ENCODE measurements at regions not wholly inside any gene's neighbourhood (a gene's known extent, or its start where the extent isn't known, plus 50 kb on each side); places are given as distances from the start of the nearest gene placed in this dataset.
"Not testable (repeated sequence)": the region's sequence is repeated elsewhere in the genome, so short reads cannot be mapped to it uniquely, and the experiment has no call there.

GRCh38 chrX:46198858-46199257 lies 346.4 kb downstream of the ZNF674 start:
- DNase-seq = no peak
- intact Hi-C loops (cut with DNase I) = no loop called here

- intact Hi-C loops (cut with DNase I); DNase-seq: not testable (repeated sequence)
Observed at GRCh38 chrX:46186811-46187106, 358.5 kb downstream of the ZNF674 start.

GRCh38 chrX:46185923-46186810 lies 359.1 kb downstream of the ZNF674 start:
- DNase-seq = no peak
- intact Hi-C loops (cut with DNase I) = no loop called here

GRCh38 chrX:46184749-46185148 lies 360.5 kb downstream of the ZNF674 start:
- no peak for DNase-seq
- intact Hi-C loops (cut with DNase I) = no loop called here

GRCh38 chrX:46180258-46180687 lies 364.9 kb downstream of the ZNF674 start:
- intact Hi-C loops (cut with DNase I) = no loop called here
- no peak for DNase-seq

- no peak for DNase-seq
- intact Hi-C loops (cut with DNase I) = no loop called here
Observed at GRCh38 chrX:46179748-46180147, 365.5 kb downstream of the ZNF674 start.

GRCh38 chrX:46178763-46179162 lies 366.5 kb downstream of the ZNF674 start:
- DNase-seq = no peak
- intact Hi-C loops (cut with DNase I) = no loop called here

- DNase-seq = no peak
- intact Hi-C loops (cut with DNase I) = no loop called here
Observed at GRCh38 chrX:46173159-46173558, 372.1 kb downstream of the ZNF674 start.

- DNase-seq; intact Hi-C loops (cut with DNase I): not testable (repeated sequence)
Observed at GRCh38 chrX:46171457-46171856, 373.8 kb downstream of the ZNF674 start.

GRCh38 chrX:46169808-46170207 lies 375.4 kb downstream of the ZNF674 start:
- no peak for DNase-seq
- intact Hi-C loops (cut with DNase I) = no loop called here

GRCh38 chrX:46168254-46168653 lies 377.0 kb downstream of the ZNF674 start:
- no peak for DNase-seq
- intact Hi-C loops (cut with DNase I) = no loop called here

GRCh38 chrX:46165866-46166265 lies 379.4 kb downstream of the ZNF674 start:
- intact Hi-C loops (cut with DNase I) = no loop called here
- DNase-seq = no peak

GRCh38 chrX:46165411-46165810 lies 379.8 kb downstream of the ZNF674 start:
- no peak for DNase-seq
- intact Hi-C loops (cut with DNase I) = no loop called here

GRCh38 chrX:46152756-46153155 lies 392.5 kb downstream of the ZNF674 start:
- intact Hi-C loops (cut with DNase I) = no loop called here
- peak in 2 of 42 donors; percentile 2 to 31 for DNase-seq

- intact Hi-C loops (cut with DNase I); DNase-seq: not testable (repeated sequence)
Observed at GRCh38 chrX:46151332-46151731, 393.9 kb downstream of the ZNF674 start.

GRCh38 chrX:46144566-46144965 lies 400.7 kb downstream of the ZNF674 start:
- intact Hi-C loops (cut with DNase I) = no loop called here
- no peak for DNase-seq

- intact Hi-C loops (cut with DNase I) = no loop called here
- DNase-seq = no peak
Observed at GRCh38 chrX:46140272-46140671, 404.9 kb downstream of the ZNF674 start.

- DNase-seq = no peak
- intact Hi-C loops (cut with DNase I) = no loop called here
Observed at GRCh38 chrX:46130247-46130646, 415.0 kb downstream of the ZNF674 start.

- intact Hi-C loops (cut with DNase I) = no loop called here
- peak in 2 of 42 donors; percentile 3 to 8 for DNase-seq
Observed at GRCh38 chrX:46125111-46125510, 420.1 kb downstream of the ZNF674 start.

- intact Hi-C loops (cut with DNase I) = no loop called here
- DNase-seq = no peak
Observed at GRCh38 chrX:46117234-46117633, 428.0 kb downstream of the ZNF674 start.

GRCh38 chrX:46087310-46087709 lies 457.9 kb downstream of the ZNF674 start:
- DNase-seq; intact Hi-C loops (cut with DNase I): not testable (repeated sequence)

All from head of caudate nucleus (tissue), 42 donors.